Lower lobe of right lung (tissue), 2 donors: ENCODE measurements at regions not wholly inside any gene's neighbourhood (a gene's known extent, or its start where the extent isn't known, plus 50 kb on each side); places are given as distances from the start of the nearest gene placed in this dataset.

Experiments
- ATAC-seq, 2 donors: fragments of 200-7000 bp; cut with Tn5 transposase; one replicate each; pipeline ENCODE4 v1.9.1; 2020 to 2022; ENCODE audit warnings: mild to moderate bottlenecking in 2 of 2, moderate library complexity in 2 of 2
- DNase-seq: peaks from one replicate; pipeline ENCODE4 v3.0.0-alpha.2; 2020
- H3K27ac ChIP-seq: fragments of 200-600 bp; one replicate; pipeline ENCODE4 v1.8.0; 2022
- H3K27me3 ChIP-seq: fragments of 200-600 bp; one replicate; pipeline ENCODE4 v1.8.0; 2022; ENCODE audit warnings: low read depth
- H3K36me3 ChIP-seq: fragments of 200-600 bp; one replicate; pipeline ENCODE4 v1.8.0; 2022; ENCODE audit warnings: mild to moderate bottlenecking
- H3K4me1 ChIP-seq: fragments of 200-600 bp; one replicate; pipeline ENCODE4 v1.8.0; 2022
- H3K4me3 ChIP-seq: fragments of 200-600 bp; one replicate; pipeline ENCODE4 v1.8.0; 2022; ENCODE audit warnings: mild to moderate bottlenecking
- H3K9me3 ChIP-seq: fragments of 200-600 bp; one replicate; pipeline ENCODE4 v1.8.0; 2022
- CTCF ChIP-seq: fragments of 200-600 bp; IDR thresholded peaks from one replicate; pipeline ENCODE4 v1.8.0; 2022; ENCODE audit warnings: antibody characterized with exemption, mild to moderate bottlenecking
- intact Hi-C: fragments of 100-400 bp; cut with DNase I; formaldehyde crosslinking; loops from one replicate; pipeline ENCODE4 v1.11.0; 2022
- donor health status: DM: no; HTN: yes; CAD: no; lungs with severe emphysema.

DNA sequence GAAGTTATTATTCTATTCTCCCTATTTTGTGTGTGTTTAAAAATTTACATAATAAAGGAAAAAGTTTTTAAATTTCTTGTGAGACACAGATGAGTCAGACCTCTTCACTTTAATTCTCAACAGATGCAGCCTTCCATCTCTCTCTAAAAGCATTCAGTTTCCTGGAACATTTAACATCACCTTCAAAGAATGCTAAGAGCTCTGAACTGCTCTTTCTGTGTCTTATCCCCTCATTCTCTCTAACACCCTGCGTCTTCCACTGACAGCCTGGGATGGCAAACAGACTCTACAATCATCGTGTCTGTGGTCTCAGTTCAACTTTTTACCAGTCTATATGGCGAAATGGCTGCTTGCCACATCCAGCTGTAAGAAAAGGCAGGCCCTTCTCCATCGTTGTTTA is 173.0 kb downstream of the HINT1 start:
- no peak for DNase-seq

GRCh38 chr5:130985776-130986175 is 179.3 kb downstream of the HINT1 start:
- Histone ChIP-seq H3K4me3 (no peak overlapping the region), H3K4me1 (no peaks in the 10 kb centered on the region), H3K9me3 (no peaks in the 10 kb centered on the region), H3K36me3 (no peaks in the 10 kb centered on the region), H3K27me3 (no peaks in the 10 kb centered on the region), H3K27ac (no peak overlapping the region)
- ATAC-seq, result no peak
- no peak for DNase-seq
- no peak for TF ChIP-seq CTCF
- intact Hi-C loops, result no loop called here

More for the DNA sequence above, 173.0 kb downstream of the HINT1 start:
- intact Hi-C loops, result no loop called here
- Histone ChIP-seq H3K27ac (no peak overlapping the region), H3K9me3 (no peaks in the 10 kb centered on the region), H3K4me3 (no peak overlapping the region), H3K4me1 (no peaks in the 10 kb centered on the region), H3K36me3 (no peaks in the 10 kb centered on the region), H3K27me3 (no peaks in the 10 kb centered on the region)
- no peak for ATAC-seq
- TF ChIP-seq CTCF, result no peak

DNA sequence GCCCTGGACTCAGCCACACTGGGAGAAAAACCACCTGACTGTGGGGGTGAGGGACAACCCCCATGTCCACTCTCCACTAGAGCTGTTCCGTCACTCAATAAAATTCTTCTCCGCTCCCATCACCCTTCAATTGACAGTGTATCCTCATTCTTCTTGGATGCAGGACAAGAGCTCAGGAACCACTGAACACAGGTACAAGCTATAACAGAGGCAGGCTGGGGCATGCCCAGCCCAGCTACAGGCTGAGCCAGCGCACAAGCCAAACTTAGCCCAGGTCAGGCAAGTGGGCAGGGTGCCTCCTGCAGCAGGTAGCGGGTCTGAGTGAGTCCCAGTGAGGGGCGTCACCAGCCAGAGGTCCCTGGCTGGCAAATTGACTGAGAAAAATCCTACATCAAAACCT is 183.4 kb downstream of the HINT1 start:
- no peaks in the 10 kb centered on the region for H3K9me3 ChIP-seq
- DNase-seq, result no peak
- ATAC-seq, result no peak
- no peak overlapping the region for H3K27ac ChIP-seq
- no peaks in the 10 kb centered on the region for H3K4me1 ChIP-seq
- no peaks in the 10 kb centered on the region for H3K36me3 ChIP-seq
- H3K27me3 ChIP-seq, result no peaks in the 10 kb centered on the region
- intact Hi-C loops, result no loop called here
- TF ChIP-seq CTCF, result no peak
- H3K4me3 ChIP-seq, result no peak overlapping the region

GRCh38 chr5:130978475-130978874 is 186.6 kb downstream of the HINT1 start:
- no peak overlapping the region for H3K27ac ChIP-seq
- no peaks in the 10 kb centered on the region for H3K9me3 ChIP-seq
- H3K4me1 ChIP-seq, result no peaks in the 10 kb centered on the region
- no peak overlapping the region for H3K4me3 ChIP-seq
- no peak for DNase-seq
- H3K27me3 ChIP-seq, result no peaks in the 10 kb centered on the region
- no peak for ATAC-seq
- no peaks in the 10 kb centered on the region for H3K36me3 ChIP-seq
- intact Hi-C loops, result no loop called here
- TF ChIP-seq CTCF, result no peak

GRCh38 chr5:130976493-130976892 is 188.6 kb downstream of the HINT1 start:
- ATAC-seq, result no peak
- intact Hi-C loops, result no loop called here
- no peaks in the 10 kb centered on the region for H3K27me3 ChIP-seq

More at GRCh38 chr5:130976493-130976892, 188.6 kb downstream of the HINT1 start:
- Histone ChIP-seq H3K9me3 (no peaks in the 10 kb centered on the region), H3K4me1 (no peaks in the 10 kb centered on the region), H3K27ac (no peak overlapping the region), H3K4me3 (no peak overlapping the region), H3K36me3 (no peaks in the 10 kb centered on the region)
- TF ChIP-seq CTCF, result no peak
- no peak for DNase-seq
